ENCODE measurements at regions not wholly inside any gene's neighbourhood (a gene's known extent, or its start where the extent isn't known, plus 50 kb on each side); places are given as distances from the start of the nearest gene placed in this dataset.

- TF ChIP-seq CTCF (IDR thresholded peaks at IDR 0.05): no peak
- Histone ChIP-seq H3K27me3 (no peaks in the 10 kb centered on the region), H3K9me3 (no peaks in the 10 kb centered on the region), H3K4me1 (no peaks in the 10 kb centered on the region), H3K36me3 (no peaks in the 10 kb centered on the region), H3K27ac (no peak overlapping the region), H3K4me3 (no peak overlapping the region)
- no peak for DNase-seq
- ATAC-seq: no peak
- intact Hi-C loops (cut with DNase I): no loop called here
Observed at GRCh38 chr2:228839421-228839876, 431.6 kb downstream of the PID1 start.

GRCh38 chr2:228838819-228839218 is 432.3 kb downstream of the PID1 start:
- no peak for TF ChIP-seq CTCF (IDR thresholded peaks at IDR 0.05)
- Histone ChIP-seq H3K9me3 (no peaks in the 10 kb centered on the region), H3K4me1 (no peaks in the 10 kb centered on the region), H3K4me3 (no peak overlapping the region), H3K36me3 (no peaks in the 10 kb centered on the region), H3K27ac (no peak overlapping the region), H3K27me3 (no peaks in the 10 kb centered on the region)
- DNase-seq (no peak), ATAC-seq (no peak)
- intact Hi-C loops (cut with DNase I): no loop called here

- ATAC-seq: no peak
- TF ChIP-seq CTCF (IDR thresholded peaks at IDR 0.05): no peak
- H3K27ac ChIP-seq: no peak overlapping the region
Observed at GRCh38 chr2:228828397-228828796, 442.7 kb downstream of the PID1 start.

GRCh38 chr2:228827056-228827700 is 443.9 kb downstream of the PID1 start:
- ATAC-seq (no peak), DNase-seq (no peak)
- H3K27me3 ChIP-seq: no peaks in the 10 kb centered on the region
- H3K27ac ChIP-seq: no peak overlapping the region
- no peak overlapping the region for H3K4me3 ChIP-seq
- intact Hi-C loops (cut with DNase I): no loop called here
- H3K4me1 ChIP-seq: no peaks in the 10 kb centered on the region
- no peaks in the 10 kb centered on the region for H3K36me3 ChIP-seq
- TF ChIP-seq CTCF (IDR thresholded peaks at IDR 0.05): no peak
- H3K9me3 ChIP-seq: no peaks in the 10 kb centered on the region

More at GRCh38 chr2:228828397-228828796, 442.7 kb downstream of the PID1 start:
- Histone ChIP-seq H3K36me3 (no peaks in the 10 kb centered on the region), H3K4me1 (no peaks in the 10 kb centered on the region), H3K9me3 (no peaks in the 10 kb centered on the region), H3K27me3 (no peaks in the 10 kb centered on the region), H3K4me3 (no peak overlapping the region)
- DNase-seq: no peak
- intact Hi-C loops (cut with DNase I): no loop called here

- no peak for TF ChIP-seq CTCF (IDR thresholded peaks at IDR 0.05)
- DNase-seq (no peak), ATAC-seq (no peak)
- H3K27ac ChIP-seq: no peak overlapping the region
- H3K4me1 ChIP-seq: no peaks in the 10 kb centered on the region
- no peaks in the 10 kb centered on the region for H3K36me3 ChIP-seq
- no peaks in the 10 kb centered on the region for H3K27me3 ChIP-seq
- no peaks in the 10 kb centered on the region for H3K9me3 ChIP-seq
- intact Hi-C loops (cut with DNase I): no loop called here
- H3K4me3 ChIP-seq: no peak overlapping the region
Observed at GRCh38 chr2:228819701-228820100, 451.4 kb downstream of the PID1 start.

All from upper lobe of right lung (tissue), 1 donor.